ENCODE measurements at regions not wholly inside any gene's neighbourhood (a gene's known extent, or its start where the extent isn't known, plus 50 kb on each side); places are given as distances from the start of the nearest gene placed in this dataset.
A peak's percentile ranks its signal among the peaks of the same experiment; 100 is the strongest.
"Not testable (repeated sequence)": the region's sequence is repeated elsewhere in the genome, so short reads cannot be mapped to it uniquely, and the experiment has no call there.

DNA sequence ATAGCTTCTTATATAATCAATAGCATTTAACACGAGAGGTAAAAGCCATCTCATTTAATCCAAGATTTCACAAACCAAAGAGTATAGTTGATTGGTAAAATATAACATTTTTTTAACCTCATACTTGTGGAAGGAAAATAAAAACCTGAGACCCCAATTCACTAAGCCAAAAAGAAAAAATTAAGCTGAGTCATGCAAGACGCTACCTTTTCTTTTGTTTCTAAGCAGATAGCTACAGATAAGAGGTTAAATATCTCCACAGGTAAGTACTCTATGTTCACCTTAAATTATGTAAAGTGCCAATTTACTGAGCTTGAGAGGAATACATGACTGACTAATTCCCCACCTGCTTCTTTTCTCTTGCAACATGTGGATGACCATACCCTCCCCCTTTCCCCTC is 656.4 kb downstream of the MECOM start:
- Histone ChIP-seq H3K9ac (ENCODE audit: low read length) (no peak overlapping the region), H4K20me1 (ENCODE audit: insufficient read depth) (no peaks in the 10 kb centered on the region), H3K9me3 (ENCODE audit: low read length) (no peaks in the 10 kb centered on the region), H3K27me3 (ENCODE audit: insufficient read depth, low read depth, low read length) (no peaks in the 10 kb centered on the region), H3K79me2 (replicated peaks; ENCODE audit: insufficient read depth, low read length) (no peaks in the 10 kb centered on the region), H3F3A (ENCODE audit: insufficient read depth, low read length, poor library complexity, severe bottlenecking) (no peaks in the 10 kb centered on the region), H3K9me2 (ENCODE audit: insufficient read depth, low read length) (no peaks in the 10 kb centered on the region), H3K36me3 (ENCODE audit: insufficient read depth, low read length) (no peaks in the 10 kb centered on the region), H2AFZ (ENCODE audit: low read depth, low read length) (no peak overlapping the region), H3K4me3 (ENCODE audit: low read length) (no peak overlapping the region), H3K4me2 (ENCODE audit: low read length) (no peak overlapping the region), H3K27ac (ENCODE audit: low read length) (no peak overlapping the region)
- TF ChIP-seq MXI1 (conservative IDR thresholded peaks at IDR 0.05; ENCODE audit: poor library complexity, severe bottlenecking) (no peak), TAF1 (IDR thresholded peaks at IDR 0.05; ENCODE audit: low read depth) (no peak), SMC3 (conservative IDR thresholded peaks at IDR 0.05; ENCODE audit: poor library complexity) (no peak), EP300 (conservative IDR thresholded peaks at IDR 0.05; ENCODE audit: poor library complexity, severe bottlenecking) (no peak), RAD21 (conservative IDR thresholded peaks at IDR 0.05) (no peak), POLR2AphosphoS5 (IDR thresholded peaks at IDR 0.05) (no peak)
- TF ChIP-seq, protein P1, sequence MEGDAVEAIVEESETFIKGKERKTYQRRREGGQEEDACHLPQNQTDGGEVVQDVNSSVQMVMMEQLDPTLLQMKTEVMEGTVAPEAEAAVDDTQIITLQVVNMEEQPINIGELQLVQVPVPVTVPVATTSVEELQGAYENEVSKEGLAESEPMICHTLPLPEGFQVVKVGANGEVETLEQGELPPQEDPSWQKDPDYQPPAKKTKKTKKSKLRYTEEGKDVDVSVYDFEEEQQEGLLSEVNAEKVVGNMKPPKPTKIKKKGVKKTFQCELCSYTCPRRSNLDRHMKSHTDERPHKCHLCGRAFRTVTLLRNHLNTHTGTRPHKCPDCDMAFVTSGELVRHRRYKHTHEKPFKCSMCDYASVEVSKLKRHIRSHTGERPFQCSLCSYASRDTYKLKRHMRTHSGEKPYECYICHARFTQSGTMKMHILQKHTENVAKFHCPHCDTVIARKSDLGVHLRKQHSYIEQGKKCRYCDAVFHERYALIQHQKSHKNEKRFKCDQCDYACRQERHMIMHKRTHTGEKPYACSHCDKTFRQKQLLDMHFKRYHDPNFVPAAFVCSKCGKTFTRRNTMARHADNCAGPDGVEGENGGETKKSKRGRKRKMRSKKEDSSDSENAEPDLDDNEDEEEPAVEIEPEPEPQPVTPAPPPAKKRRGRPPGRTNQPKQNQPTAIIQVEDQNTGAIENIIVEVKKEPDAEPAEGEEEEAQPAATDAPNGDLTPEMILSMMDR (IDR thresholded peaks at IDR 0.05; ENCODE audit: poor library complexity, severe bottlenecking): no peak
- TF ChIP-seq, protein P2, sequence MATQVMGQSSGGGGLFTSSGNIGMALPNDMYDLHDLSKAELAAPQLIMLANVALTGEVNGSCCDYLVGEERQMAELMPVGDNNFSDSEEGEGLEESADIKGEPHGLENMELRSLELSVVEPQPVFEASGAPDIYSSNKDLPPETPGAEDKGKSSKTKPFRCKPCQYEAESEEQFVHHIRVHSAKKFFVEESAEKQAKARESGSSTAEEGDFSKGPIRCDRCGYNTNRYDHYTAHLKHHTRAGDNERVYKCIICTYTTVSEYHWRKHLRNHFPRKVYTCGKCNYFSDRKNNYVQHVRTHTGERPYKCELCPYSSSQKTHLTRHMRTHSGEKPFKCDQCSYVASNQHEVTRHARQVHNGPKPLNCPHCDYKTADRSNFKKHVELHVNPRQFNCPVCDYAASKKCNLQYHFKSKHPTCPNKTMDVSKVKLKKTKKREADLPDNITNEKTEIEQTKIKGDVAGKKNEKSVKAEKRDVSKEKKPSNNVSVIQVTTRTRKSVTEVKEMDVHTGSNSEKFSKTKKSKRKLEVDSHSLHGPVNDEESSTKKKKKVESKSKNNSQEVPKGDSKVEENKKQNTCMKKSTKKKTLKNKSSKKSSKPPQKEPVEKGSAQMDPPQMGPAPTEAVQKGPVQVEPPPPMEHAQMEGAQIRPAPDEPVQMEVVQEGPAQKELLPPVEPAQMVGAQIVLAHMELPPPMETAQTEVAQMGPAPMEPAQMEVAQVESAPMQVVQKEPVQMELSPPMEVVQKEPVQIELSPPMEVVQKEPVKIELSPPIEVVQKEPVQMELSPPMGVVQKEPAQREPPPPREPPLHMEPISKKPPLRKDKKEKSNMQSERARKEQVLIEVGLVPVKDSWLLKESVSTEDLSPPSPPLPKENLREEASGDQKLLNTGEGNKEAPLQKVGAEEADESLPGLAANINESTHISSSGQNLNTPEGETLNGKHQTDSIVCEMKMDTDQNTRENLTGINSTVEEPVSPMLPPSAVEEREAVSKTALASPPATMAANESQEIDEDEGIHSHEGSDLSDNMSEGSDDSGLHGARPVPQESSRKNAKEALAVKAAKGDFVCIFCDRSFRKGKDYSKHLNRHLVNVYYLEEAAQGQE (IDR thresholded peaks at IDR 0.05; ENCODE audit: borderline replicate concordance): no peak

DNA sequence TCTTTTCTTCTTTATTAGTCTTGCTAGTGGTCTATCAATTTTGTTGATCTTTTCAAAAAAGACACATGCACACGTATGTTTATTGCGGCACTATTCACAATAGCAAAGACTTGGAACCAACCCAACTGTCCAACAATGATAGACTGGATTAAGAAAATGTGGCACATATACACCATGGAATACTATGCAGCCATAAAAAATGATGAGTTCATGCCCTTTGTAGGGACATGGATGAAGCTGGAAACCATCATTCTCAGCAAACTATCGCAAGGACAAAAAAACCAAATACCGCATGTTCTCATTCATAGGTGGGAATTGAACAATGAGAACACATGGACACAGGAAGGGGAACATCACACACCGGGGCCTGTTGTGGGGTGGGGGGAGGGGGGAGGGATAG is 657.1 kb downstream of the MECOM start:
- H3K79me2 ChIP-seq (replicated peaks; ENCODE audit: insufficient read depth, low read length); H3K4me3 ChIP-seq (ENCODE audit: low read length); H3K36me3 ChIP-seq (ENCODE audit: insufficient read depth, low read length): not testable (repeated sequence)

DNA sequence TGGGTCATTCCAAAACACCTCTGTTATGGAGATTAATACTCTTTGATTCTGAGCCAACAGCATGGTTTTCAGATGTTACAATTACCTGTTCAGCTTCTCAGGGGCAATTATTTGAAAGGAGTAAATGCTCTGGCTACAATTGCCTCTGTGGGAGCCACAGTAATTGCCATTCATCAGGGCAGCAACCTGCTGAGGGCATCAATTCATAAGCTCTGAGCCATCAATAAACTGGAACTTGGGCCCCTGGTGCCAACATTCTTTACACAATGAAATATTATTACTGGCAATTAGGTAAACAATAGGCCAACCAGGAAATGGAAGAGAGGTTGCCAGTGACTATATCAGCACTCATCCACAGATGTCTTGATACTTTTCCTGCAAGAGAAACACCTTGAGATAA is 660.8 kb downstream of the MECOM start:
- no peak overlapping the region for H3K9ac ChIP-seq (ENCODE audit: low read length)
- H3K4me3 ChIP-seq (ENCODE audit: low read length): no peak overlapping the region
- no peaks in the 10 kb centered on the region for H3K79me2 ChIP-seq (replicated peaks; ENCODE audit: insufficient read depth, low read length)
- H2AFZ ChIP-seq (ENCODE audit: low read depth, low read length): no peak overlapping the region
- H3K9me3 ChIP-seq (ENCODE audit: low read length): no peaks in the 10 kb centered on the region
- H3K9me2 ChIP-seq (ENCODE audit: insufficient read depth, low read length): no peaks in the 10 kb centered on the region
- no peaks in the 10 kb centered on the region for H4K20me1 ChIP-seq (ENCODE audit: insufficient read depth)
- H3F3A ChIP-seq (ENCODE audit: insufficient read depth, low read length, poor library complexity, severe bottlenecking): no peaks in the 10 kb centered on the region
- H3K36me3 ChIP-seq (ENCODE audit: insufficient read depth, low read length): no peaks in the 10 kb centered on the region
- TF ChIP-seq EZH2 (IDR thresholded peaks at IDR 0.05; ENCODE audit: borderline replicate concordance, insufficient read depth, low read length, poor library complexity, severe bottlenecking) (no peak), SMC3 (conservative IDR thresholded peaks at IDR 0.05; ENCODE audit: poor library complexity) (no peak), POLR2AphosphoS5 (IDR thresholded peaks at IDR 0.05) (peak; percentile 60)
- H3K4me2 ChIP-seq (ENCODE audit: low read length): no peak overlapping the region
- H3K27me3 ChIP-seq (ENCODE audit: insufficient read depth, low read depth, low read length): no peaks in the 10 kb centered on the region
- no peak overlapping the region for H3K27ac ChIP-seq (ENCODE audit: low read length)

More for the DNA sequence above, 657.1 kb downstream of the MECOM start:
- not testable (repeated sequence) for H3K9me2 ChIP-seq (ENCODE audit: insufficient read depth, low read length); H2AFZ ChIP-seq (ENCODE audit: low read depth, low read length); H3K27ac ChIP-seq (ENCODE audit: low read length); H3K4me2 ChIP-seq (ENCODE audit: low read length); H3K9me3 ChIP-seq (ENCODE audit: low read length); H4K20me1 ChIP-seq (ENCODE audit: insufficient read depth); H3K9ac ChIP-seq (ENCODE audit: low read length); H3F3A ChIP-seq (ENCODE audit: insufficient read depth, low read length, poor library complexity, severe bottlenecking); H3K27me3 ChIP-seq (ENCODE audit: insufficient read depth, low read depth, low read length)
